Adrenal gland (tissue), 5 donors: ENCODE measurements at regions not wholly inside any gene's neighbourhood (a gene's known extent, or its start where the extent isn't known, plus 50 kb on each side); places are given as distances from the start of the nearest gene placed in this dataset.

Experiments used
- POLR2A ChIP-seq, 2 donors: fragments of 450-650 bp; IDR thresholded peaks; one replicate each; pipeline ENCODE4 v1.6.1; 2017; ENCODE audit warnings: antibody characterized with exemption in 2 of 2, mild to moderate bottlenecking in 2 of 2, moderate library complexity in 1 of 2
- TF ChIP-seq, protein P1 (sequence below), 6 experiments: fragments of 450-650 bp in 4 of 6; fragments of 200-600 bp in 2 of 6; sonication (generic) in 1 of 6; IDR thresholded peaks; 1 replicate in 5 of 6; 2 replicates in 1 of 6; pipeline versions ENCODE4 v1.5.1 to v1.8.0; 2016 to 2021; ENCODE audit warnings: antibody characterized with exemption in 6 of 6, mild to moderate bottlenecking in 2 of 6, moderate library complexity in 1 of 6
- donor health status: DM: no; HTN: no; CAD: no.

GRCh38 chr5:92147266-92147665 lies 764.1 kb upstream of the ARRDC3 start:
- TF ChIP-seq, protein P1, sequence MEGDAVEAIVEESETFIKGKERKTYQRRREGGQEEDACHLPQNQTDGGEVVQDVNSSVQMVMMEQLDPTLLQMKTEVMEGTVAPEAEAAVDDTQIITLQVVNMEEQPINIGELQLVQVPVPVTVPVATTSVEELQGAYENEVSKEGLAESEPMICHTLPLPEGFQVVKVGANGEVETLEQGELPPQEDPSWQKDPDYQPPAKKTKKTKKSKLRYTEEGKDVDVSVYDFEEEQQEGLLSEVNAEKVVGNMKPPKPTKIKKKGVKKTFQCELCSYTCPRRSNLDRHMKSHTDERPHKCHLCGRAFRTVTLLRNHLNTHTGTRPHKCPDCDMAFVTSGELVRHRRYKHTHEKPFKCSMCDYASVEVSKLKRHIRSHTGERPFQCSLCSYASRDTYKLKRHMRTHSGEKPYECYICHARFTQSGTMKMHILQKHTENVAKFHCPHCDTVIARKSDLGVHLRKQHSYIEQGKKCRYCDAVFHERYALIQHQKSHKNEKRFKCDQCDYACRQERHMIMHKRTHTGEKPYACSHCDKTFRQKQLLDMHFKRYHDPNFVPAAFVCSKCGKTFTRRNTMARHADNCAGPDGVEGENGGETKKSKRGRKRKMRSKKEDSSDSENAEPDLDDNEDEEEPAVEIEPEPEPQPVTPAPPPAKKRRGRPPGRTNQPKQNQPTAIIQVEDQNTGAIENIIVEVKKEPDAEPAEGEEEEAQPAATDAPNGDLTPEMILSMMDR (IDR thresholded peaks at IDR 0.05): no peak
- TF ChIP-seq POLR2A (IDR thresholded peaks at IDR 0.05): no peak
